SKM-1 treated with dmso at 0.1 percent for 144 hours (cell line): ENCODE measurements at regions not wholly inside any gene's neighbourhood (a gene's known extent, or its start where the extent isn't known, plus 50 kb on each side); places are given as distances from the start of the nearest gene placed in this dataset.
"Not testable (repeated sequence)": the region's sequence is repeated elsewhere in the genome, so short reads cannot be mapped to it uniquely, and the experiment has no call there.

Experiments
- DNase-seq: peaks from one replicate; lab custom pipeline; 2025; ENCODE audit not compliant: unreplicated experiment; lab: John Stamatoyannopoulos, UW

DNA sequence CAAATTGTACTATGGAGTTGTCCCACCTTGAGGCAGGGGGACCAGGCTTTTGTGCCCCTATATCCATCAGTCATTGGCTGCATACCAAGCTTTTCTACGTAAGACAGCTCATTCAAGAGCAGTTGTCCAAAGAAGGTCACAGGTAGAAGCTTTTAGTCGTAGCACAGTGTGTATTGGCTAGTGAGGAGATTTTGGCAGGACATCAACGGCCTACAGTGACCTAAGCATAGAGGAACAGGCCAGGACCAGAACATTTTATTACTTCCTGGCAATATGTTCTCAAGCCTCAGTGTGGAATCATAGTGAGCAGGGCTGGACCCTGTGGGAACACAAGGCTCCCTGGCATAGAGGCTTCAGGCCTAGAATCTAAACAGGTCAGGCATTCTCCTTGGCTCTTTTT, 105.4 kb upstream of the ANKRD28 start:
- DNase-seq, result no peak

DNA sequence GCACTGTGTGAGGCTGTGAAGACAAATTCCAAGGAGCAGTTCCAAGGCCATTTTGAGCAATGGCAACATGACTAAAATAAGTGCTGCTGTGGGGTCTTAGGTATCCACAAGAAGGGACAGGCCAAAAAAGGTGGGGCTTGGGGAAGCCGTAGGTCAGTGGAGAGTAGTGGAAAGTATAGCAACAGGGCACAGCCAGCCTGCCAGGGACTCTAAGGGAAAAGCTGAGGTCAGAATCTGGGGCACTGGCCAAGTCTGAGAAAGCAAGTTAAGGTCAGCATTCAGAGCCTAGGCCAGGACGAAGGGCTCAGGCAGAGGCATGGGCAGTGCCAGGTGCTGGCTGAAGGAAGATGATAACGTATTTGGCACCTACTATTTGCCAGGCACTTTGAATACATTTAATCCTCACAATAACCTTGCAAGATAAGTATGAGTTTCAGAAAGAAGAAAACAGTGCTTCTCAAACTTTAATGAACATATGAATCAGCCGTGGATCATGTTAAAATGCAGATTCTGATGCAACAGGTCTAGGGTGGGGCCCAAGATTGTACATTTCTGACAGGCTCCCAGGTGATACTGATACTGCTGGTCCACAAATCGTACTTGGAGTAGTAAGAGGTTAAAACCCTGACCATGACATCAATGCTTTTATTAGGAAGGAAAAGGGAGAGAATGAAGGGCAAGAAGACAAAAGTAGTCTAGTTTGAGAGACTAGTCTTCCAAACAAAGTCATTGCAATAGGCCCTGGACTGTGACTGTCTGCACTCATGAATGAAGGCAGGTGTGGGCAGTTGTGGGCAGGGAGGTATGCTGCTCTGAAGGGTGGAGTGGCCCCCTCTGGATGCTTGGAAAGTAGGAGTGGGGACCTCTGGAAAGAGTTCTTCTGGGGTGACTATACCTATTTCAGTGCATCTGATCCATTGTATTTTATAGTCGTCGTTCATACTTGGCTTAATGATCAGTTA, 106.3 kb upstream of the ANKRD28 start:
- DNase-seq, result no peak

DNA sequence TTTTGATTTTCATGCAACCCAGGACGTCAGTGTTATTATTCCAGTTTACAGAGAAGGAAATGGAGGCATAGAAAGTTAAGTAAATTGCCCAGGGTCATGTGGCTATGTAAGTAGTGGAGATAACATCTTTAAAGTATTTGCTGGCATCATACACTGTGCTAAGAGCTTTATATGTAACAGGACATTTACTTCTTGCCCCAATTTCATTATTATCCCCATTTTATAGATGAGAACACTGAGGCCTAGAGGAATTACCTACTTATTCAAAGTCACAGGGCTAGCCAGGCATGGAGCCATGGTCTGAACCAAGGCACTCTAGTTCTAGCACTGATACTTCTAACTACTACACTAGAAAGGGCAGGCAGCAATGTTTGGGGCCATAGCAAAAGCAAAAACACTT, 107.3 kb upstream of the ANKRD28 start:
- DNase-seq, result no peak

DNA sequence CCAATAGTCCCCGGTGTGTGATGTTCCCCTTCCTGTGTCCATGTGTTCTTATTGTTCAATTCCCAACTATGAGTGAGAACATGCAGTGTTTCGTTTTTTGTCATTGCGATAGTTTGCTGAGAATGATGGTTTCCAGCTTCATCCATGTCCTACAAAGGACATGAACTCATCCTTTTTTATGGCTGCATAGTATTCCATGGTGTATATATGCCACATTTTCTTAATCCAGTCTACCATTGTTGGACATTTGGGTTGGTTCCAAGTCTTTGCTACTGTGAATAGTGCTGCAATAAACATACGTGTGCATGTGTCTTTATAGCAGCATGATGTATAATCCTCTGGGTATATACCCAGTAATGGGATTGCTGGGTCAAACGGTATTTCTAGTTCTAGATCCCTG, 109.6 kb upstream of the ANKRD28 start:
- DNase-seq, result not testable (repeated sequence)

DNA sequence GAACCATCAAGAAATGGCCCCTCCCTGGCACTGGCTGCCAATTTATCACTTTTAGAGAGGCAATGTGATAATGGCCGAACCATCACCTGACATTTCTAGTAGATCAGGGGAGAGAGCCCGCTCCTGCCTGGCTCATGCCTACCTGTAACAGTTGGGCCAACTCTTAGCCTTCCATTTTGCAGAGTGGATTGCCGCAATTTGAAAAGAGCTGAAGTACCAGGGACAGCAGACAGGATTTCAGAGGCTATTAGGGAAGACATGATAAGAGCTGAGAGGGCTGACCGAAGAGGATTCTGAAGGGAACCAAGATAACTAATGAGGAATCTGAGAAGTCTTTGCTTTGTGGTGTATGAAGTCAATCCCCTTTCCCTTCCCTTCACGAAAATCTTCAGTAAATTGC, 121.2 kb upstream of the ANKRD28 start:
- no peak for DNase-seq

DNA sequence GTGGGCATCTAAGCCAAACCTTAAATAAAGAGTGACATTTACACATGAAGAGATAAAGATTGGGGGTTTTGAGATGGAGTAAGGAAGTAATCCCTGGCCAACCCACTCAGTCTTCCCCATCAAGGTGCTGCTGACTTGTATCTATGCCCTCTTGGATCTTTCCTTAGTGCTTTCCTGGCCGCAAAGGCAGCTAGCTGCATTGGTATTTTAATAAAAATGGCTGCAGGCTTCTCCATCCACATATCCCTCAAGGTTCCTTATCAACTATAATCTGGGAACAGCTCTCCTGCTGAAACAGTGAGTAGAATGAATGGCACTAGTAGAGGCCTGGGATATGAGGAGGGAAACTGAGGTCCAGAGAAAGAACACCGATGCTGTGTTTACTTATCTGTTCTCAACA, 122.2 kb upstream of the ANKRD28 start:
- no peak for DNase-seq

DNA sequence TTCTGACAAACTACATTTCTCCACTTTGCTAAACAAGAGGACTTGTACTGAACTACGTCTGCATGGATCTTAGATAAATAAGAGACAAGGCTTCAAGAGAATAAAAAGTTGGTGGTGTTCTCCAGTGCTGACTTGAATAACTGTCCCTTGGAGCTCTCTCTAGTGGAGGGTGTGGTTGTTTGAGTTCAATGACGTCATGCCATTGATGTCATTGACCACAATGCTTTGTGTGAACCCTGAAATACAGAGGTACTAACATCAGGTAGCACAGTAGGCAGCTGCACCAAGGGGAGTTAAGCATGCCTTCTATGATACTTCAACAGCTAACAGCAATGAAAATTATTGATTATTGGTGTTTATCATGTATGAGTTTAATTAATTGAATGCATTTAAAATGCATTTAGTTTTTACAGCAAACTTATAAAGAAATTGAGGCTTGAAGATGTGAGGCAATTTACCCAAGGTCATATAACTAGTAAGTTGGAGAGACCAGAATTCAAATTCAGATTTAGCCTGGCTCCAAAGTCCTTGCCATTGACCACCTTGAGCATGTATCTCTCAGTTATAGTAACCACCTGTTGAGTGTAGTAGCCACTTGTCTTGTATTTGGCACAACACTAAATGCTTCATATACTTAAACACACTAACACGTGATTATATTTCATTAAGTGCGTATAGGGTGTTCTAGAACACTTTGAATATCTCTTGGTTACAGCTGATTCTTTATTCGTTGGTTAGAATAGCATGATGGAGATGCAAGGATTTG, 126.0 kb upstream of the ANKRD28 start:
- no peak for DNase-seq

DNA sequence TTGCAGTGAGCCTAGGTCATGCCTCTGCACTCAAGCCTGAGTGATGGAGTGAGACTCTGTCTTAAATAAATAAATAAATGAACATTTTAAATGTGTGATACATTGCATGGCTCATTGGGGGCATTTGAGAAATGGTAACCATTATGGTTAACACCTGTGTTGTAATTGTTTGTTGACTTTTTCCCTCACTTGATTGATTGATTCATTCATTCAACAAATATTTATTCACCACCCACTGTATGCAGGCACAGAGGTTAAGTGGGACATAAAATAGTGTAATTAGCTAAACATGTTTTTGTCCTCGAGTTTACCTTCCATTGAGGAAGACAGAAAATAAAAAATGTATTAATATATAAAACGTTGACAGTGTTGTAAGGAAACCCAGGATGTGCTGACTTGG, 127.1 kb upstream of the ANKRD28 start:
- DNase-seq, result no peak

DNA sequence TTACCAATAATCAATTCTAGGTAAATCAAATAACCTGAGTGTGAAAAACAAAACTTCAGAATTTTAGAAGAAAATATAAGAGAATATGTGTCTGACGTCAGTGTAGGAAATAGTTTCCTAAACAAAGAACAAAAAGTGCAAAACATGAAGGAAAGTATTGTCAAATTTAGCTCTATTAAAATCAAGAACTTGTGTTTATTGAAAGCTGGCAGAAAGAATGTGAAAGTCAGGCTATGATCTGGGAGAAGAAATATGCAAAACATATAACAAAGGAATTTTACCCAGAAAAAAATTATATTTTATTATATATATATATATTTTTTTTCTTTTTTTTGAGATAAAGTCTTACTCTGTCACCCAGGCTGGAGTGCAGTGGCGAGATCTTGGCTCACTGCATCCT, 129.1 kb upstream of the ANKRD28 start:
- DNase-seq, result no peak

DNA sequence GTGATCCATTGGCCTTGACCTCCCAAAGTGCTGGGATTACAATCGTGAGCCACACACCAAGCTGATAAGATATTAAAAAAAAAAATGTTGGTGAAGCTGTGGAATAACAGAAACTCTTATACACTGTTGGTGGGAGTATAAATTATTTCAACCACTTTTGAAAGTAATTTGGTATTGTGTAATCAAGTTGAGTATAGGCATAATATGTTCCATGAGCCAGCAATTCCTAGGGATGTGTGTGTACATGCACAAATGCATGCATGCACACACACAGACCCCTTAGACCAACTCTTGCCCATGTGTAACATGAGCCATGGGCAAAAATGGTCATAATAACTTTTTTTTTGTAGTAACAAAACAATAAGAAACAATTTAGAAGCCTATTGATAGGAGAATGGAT, 130.2 kb upstream of the ANKRD28 start:
- no peak for DNase-seq

DNA sequence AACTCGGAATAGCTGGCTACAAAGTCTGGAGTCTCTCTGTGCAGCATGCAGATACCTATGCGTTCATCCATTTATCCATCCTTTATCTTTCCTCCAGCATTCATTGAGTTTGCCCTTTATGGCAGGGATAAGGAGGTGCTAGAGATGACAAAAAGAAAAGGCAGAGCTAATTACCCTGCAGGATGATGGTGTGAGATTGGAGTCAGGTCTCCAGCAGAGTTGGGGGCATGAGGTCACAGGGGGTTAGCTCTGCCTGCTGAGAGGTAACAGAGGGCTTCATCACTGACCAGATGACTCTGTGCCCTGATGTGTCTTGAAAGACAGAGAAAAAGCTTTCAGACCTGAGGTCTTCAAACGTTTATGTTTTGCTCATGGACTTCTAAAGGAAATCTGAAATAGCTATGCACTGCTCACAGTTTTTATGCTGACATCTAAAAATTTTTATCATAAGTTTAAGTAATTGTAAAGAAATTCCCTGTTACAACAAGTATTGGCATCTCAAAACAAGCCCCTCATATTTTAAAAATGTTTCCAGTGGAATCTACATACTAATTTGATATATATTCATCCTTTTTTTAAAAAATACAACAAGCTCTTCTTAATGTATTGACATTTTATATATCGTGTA, 132.3 kb upstream of the ANKRD28 start:
- DNase-seq, result no peak

DNA sequence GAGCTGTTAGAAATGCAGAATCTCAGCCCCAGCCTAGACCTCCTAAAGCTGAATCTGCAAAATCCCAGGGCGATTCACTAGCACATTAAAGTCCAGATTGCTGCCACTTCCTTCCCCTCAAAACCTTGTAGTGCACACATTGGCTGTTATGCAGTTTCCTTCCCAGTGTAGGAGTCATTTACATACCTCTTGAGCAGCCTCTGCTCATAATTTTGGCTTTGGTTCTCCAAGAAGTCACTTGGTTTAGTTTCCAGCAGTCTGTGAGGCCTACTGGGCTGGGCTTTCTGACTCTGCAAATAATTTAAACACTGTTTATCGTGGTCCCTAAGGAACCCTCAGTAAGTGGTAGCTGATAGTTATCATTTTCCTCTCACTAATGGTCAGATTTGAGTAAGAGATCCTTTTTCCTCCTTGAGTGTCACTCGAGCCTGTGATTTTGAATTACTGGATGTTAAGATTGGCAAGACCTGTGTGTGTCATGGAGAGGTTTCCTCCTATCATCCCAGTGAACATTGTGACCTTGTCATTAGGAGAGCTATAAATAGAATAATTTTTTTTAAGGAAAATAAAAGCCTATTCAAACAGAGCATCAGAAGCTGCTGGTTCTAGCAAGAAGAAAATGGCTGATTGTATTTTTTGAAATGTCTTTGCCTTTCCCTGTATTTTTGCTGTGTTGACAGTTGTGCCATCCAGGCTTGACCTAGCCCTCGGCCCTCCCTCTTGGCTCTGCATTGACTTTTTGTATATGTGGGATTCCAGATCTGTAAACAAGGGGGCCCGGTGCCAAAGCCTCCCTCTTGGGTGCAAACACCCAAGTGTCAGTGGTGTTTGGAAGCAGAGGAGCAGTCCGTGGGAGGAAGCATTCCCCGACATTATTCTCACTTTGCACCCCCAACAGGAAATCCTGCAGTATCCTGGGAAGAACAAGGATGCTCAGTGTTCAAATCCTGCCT, 134.8 kb upstream of the ANKRD28 start:
- DNase-seq, result no peak

DNA sequence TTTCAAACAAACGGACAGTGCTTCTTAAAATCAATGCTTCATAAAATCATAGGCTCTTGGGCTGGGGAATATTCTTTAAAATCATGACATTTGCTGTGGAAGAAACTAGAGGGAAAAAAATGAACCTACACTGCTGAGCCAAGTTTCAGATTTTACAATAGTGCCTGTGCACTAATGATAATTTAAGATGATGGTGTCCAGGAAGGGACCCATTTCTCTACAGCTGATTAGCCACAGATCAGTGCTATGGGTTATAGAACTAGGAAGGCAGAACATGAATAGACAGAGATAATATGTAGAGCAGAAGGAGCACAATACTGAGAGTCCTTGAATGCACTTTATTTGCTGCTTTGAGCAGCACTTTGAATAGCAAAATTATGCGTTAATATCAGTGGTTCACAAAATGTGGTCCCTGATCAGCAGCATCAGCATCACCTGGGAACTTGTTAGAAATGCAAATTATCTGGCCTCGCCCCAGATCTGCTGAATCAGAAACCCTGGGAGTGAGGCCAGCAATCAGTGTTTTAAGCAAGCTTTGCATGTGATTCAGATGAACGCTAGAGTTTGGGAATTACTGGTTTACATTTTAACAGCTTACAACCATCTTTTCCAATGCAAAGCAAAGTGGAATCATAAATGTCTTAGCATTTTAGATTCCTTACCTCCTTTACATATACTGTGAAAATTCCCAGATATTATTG, 135.8 kb upstream of the ANKRD28 start:
- no peak for DNase-seq

DNA sequence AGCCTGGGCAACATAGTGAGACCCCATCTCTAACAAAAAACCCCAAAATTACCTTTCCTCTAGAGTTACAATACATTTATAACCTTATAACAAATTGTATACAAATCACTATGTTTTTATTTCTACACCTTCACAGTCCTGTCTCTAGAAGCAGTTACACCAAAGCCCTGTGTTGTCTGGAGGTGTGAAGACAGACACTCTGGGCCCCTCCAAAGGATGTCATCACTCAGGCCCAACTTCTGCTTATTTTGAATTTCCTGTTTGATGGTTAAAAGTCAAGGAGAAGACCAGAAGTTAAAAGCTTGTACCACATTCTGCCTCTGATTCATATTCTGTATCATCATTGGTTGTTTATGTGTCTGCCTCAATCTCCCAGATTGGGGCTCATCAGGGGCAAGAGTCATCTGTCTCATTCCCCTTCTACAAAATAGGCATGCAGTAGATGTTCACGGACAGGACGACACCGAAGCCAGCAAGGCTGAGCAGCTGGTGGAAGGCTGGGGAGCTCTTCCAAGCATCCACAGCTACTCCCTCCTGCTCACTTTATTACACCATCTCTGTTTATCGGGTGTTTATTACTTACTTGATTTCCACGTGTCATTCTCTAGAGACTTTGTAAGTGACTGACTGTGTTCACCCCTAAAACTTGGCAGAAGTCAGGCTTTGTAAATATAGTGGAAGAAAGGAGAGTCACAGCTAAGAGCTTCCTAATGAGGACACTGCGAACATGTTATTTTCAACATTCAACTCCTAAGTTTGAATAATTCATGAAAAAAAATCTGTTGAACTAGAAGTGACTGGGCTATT, 136.8 kb upstream of the ANKRD28 start:
- DNase-seq, result peak; percentile 66

DNA sequence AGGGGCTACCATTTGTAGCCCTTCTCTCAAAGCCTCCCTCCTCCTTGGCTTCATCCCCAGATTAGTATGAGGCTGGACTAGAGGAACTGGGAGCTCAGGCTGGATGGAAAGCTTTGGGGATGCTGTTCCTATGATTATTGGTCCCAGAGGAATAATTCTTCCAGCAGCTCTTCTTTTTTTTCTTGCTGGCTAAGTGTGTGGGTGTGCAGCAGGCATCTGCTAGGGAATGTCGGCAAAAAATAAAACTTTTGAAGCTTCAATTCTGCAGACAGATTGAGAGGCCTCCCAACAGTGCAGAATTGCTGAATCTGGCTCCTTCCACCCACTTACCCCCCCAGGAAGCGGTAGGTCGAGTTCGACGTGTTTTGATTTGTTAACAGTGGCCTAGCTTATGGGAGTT, 138.5 kb upstream of the ANKRD28 start:
- no peak for DNase-seq

DNA sequence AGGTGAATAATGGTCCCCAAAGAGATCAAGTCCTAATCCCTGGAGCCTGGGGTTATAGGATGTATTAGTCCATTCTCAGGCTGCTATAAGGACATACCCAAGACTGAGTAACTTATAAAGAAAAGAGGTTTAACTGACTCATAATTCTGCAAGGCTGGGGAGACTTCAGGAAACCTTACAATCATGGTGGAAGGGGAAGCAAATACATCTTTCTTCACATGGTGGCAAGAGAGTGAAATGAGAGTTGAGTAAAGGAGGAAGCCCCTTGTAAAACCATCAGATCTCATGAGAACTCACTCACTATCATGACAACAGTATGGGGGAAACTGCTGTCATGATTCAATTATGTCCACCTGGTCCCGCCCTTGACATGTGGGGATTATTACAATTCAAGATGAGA, 142.9 kb upstream of the ANKRD28 start:
- DNase-seq, result no peak

DNA sequence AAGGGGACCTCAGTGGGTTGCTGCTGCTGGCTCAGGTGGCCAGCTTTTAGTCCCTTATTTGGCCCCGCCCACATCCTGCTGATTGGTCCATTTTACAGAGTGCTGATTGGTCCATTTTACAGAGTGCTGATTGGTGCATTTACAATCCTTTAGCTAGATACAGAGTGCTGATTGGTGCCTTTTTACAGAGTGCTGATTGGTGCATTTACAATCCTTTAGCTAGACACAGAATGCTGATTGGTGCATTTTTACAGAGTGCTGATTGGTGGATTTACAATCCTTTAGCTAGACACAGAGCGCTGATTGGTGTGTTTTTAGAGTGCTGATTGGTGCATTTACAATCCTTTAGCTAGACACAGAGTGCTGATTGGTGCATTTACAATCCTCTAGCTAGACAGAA, 143.7 kb upstream of the ANKRD28 start:
- not testable (repeated sequence) for DNase-seq

DNA sequence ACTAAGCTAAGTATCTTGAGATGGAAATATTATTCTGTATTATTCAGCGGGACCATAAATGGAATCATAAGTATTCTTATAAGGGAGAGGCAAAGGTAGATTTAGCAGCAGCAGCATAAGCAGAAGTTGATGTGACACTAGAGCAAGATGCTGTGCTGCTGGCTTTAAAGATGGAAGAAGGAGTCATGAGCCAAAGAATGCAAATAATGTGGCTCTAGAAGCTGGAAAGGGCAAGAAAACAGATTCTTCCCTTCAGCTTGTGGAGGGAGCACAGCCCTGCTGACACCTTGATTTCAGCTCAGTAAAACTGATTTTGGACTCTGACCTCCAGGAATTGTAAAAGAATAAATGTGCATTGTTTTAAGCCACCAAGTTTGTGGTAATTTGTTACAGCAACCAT, 144.2 kb upstream of the ANKRD28 start:
- DNase-seq, result no peak

DNA sequence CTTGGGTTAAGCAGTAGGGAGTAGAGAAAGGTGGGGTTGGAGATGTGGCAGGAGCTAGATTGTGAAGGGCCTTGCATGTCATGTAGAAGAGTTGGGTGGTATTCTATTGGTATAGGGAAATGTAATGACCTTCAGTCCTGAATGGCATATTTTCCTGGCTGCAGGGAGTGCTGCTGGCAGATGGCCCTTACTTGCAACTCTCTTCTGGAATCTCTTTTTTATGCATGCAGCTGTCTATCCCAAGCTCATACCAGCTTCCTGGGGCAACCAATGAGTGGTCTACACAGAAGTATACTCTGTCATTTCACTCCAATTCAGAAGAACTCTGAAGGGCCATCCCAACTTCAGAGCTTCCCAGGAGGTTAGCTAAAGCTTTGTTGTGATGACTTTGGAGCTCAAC, 144.7 kb upstream of the ANKRD28 start:
- DNase-seq, result no peak
